ENCODE measurements at regions not wholly inside any gene's neighbourhood (a gene's known extent, or its start where the extent isn't known, plus 50 kb on each side); places are given as distances from the start of the nearest gene placed in this dataset.

DNA sequence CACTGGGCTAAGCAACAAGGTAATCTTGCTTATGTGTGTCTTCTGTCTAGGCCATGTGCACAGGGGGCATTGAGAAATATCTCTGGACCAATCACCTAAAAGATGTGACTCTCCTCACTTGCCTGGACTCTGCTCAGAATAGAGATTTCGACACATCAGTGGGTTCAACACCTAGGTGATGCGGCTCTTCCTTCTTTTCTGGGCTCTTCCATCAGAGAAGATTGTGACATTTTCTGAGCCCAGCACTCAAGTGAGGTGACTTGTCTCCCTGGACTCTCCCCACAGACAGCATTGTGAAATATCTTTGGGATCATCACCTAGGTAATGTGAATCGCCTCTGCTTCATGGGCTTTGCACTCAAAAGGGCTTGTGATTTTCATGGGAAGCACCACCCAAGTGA lies 1904.1 kb downstream of the TP53TG3F start:
- Histone ChIP-seq H3K4me1 (ENCODE audit: insufficient read depth, low read length, poor library complexity, severe bottlenecking) (no peaks in the 10 kb centered on the region), H3K9me3 (ENCODE audit: low read depth, low read length, poor library complexity, severe bottlenecking) (peaks cover 18% of the 10 kb centered on the region), H3K36me3 (ENCODE audit: insufficient read depth, low read length, poor library complexity, severe bottlenecking) (no peaks in the 10 kb centered on the region), H3K27ac (ENCODE audit: low read depth, low read length, poor library complexity, severe bottlenecking) (no peak overlapping the region), H3K27me3 (replicated peaks; ENCODE audit: insufficient read depth, low read depth, low read length, poor library complexity) (no peaks in the 10 kb centered on the region), H3K4me3 (ENCODE audit: low read depth, low read length, poor library complexity, severe bottlenecking) (no peak overlapping the region)
- DNase-seq (ENCODE audit: low spot score), result no peak
- intact Hi-C loops (cut with micrococcal nuclease; ENCODE audit: unreplicated experiment), result no loop called here
- CTCF ChIA-PET, result no interaction called here
- POLR2A ChIA-PET (ENCODE audit: low non-redundant PET), result no interaction called here
- no TSS peak for BruUV-seq (replicated peaks)
- no peak for TF ChIP-seq EZH2 (IDR thresholded peaks at IDR 0.05; ENCODE audit: borderline replicate concordance, low read depth, low read length, poor library complexity, severe bottlenecking)
- TF ChIP-seq, protein P1, sequence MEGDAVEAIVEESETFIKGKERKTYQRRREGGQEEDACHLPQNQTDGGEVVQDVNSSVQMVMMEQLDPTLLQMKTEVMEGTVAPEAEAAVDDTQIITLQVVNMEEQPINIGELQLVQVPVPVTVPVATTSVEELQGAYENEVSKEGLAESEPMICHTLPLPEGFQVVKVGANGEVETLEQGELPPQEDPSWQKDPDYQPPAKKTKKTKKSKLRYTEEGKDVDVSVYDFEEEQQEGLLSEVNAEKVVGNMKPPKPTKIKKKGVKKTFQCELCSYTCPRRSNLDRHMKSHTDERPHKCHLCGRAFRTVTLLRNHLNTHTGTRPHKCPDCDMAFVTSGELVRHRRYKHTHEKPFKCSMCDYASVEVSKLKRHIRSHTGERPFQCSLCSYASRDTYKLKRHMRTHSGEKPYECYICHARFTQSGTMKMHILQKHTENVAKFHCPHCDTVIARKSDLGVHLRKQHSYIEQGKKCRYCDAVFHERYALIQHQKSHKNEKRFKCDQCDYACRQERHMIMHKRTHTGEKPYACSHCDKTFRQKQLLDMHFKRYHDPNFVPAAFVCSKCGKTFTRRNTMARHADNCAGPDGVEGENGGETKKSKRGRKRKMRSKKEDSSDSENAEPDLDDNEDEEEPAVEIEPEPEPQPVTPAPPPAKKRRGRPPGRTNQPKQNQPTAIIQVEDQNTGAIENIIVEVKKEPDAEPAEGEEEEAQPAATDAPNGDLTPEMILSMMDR (conservative IDR thresholded peaks at IDR 0.05; ENCODE audit: low read depth, low read length), result no peak

DNA sequence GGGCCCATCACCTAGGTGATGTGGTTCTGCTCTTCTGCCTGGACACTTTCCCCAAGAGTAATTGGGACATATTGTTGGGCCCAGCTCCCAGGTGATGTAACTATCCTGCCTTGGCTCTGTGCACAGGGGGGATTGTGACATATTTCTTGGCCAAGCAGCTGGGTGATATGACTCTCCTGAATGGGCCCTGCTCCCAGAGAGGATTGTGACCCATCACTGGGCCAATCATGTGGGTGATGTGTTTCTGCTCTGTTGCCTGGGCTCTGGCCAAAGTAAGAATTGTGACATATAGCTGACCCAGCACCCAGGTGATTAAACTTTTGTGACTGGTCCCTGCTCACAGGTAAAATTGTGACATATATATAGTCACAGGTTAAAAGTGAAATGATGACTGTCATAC lies 1904.9 kb downstream of the TP53TG3F start:
- TF ChIP-seq, protein P1 (conservative IDR thresholded peaks at IDR 0.05; ENCODE audit: low read depth, low read length), result no peak
- no peak for TF ChIP-seq EZH2 (IDR thresholded peaks at IDR 0.05; ENCODE audit: borderline replicate concordance, low read depth, low read length, poor library complexity, severe bottlenecking)
- no peak overlapping the region for H3K4me3 ChIP-seq (ENCODE audit: low read depth, low read length, poor library complexity, severe bottlenecking)
- H3K4me1 ChIP-seq (ENCODE audit: insufficient read depth, low read length, poor library complexity, severe bottlenecking), result no peaks in the 10 kb centered on the region
- H3K9me3 ChIP-seq (ENCODE audit: low read depth, low read length, poor library complexity, severe bottlenecking), result peaks cover 23% of the 10 kb centered on the region
- intact Hi-C loops (cut with micrococcal nuclease; ENCODE audit: unreplicated experiment), result no loop called here
- no peaks in the 10 kb centered on the region for H3K27me3 ChIP-seq (replicated peaks; ENCODE audit: insufficient read depth, low read depth, low read length, poor library complexity)
- H3K36me3 ChIP-seq (ENCODE audit: insufficient read depth, low read length, poor library complexity, severe bottlenecking), result no peaks in the 10 kb centered on the region
- no peak overlapping the region for H3K27ac ChIP-seq (ENCODE audit: low read depth, low read length, poor library complexity, severe bottlenecking)
- CTCF ChIA-PET, result no interaction called here
- no peak for DNase-seq (ENCODE audit: low spot score)
- no TSS peak for BruUV-seq (replicated peaks)
- POLR2A ChIA-PET (ENCODE audit: low non-redundant PET), result no interaction called here

DNA sequence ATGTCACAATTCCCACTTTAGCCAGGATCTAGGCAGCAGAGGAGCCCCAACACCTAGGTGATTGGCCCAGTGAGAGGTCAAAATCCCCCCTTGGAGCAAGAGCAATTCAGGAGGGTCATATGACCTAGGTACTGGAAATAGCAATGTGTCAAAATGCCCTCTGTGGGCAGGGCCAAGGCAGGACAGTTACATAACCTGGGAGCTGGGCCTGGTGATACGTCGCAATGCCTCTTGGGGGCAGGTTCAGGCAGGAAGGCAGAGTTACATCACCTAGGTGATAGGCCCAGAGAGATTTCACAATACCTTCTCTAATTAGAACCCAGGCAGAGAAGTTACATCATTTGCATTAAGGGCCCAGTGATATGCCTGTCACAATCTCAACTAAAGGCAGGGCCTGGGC lies 1906.3 kb downstream of the TP53TG3F start:
- no TSS peak for BruUV-seq (replicated peaks)
- Histone ChIP-seq H3K27ac (ENCODE audit: low read depth, low read length, poor library complexity, severe bottlenecking) (no peak overlapping the region), H3K36me3 (ENCODE audit: insufficient read depth, low read length, poor library complexity, severe bottlenecking) (no peaks in the 10 kb centered on the region), H3K27me3 (replicated peaks; ENCODE audit: insufficient read depth, low read depth, low read length, poor library complexity) (no peaks in the 10 kb centered on the region), H3K4me1 (ENCODE audit: insufficient read depth, low read length, poor library complexity, severe bottlenecking) (no peaks in the 10 kb centered on the region), H3K4me3 (ENCODE audit: low read depth, low read length, poor library complexity, severe bottlenecking) (no peak overlapping the region), H3K9me3 (ENCODE audit: low read depth, low read length, poor library complexity, severe bottlenecking) (peaks cover 23% of the 10 kb centered on the region)
- no peak for DNase-seq (ENCODE audit: low spot score)
- CTCF ChIA-PET, result no interaction called here
- TF ChIP-seq EZH2 (IDR thresholded peaks at IDR 0.05; ENCODE audit: borderline replicate concordance, low read depth, low read length, poor library complexity, severe bottlenecking), result no peak
- TF ChIP-seq, protein P1 (conservative IDR thresholded peaks at IDR 0.05; ENCODE audit: low read depth, low read length), result no peak
- intact Hi-C loops (cut with micrococcal nuclease; ENCODE audit: unreplicated experiment), result no loop called here
- POLR2A ChIA-PET (ENCODE audit: low non-redundant PET), result no interaction called here
